ENCODE measurements at regions not wholly inside any gene's neighbourhood (a gene's known extent, or its start where the extent isn't known, plus 50 kb on each side); places are given as distances from the start of the nearest gene placed in this dataset.

- no peak for TF ChIP-seq POLR2A (IDR thresholded peaks at IDR 0.05)
- no peak for TF ChIP-seq CTCF (IDR thresholded peaks at IDR 0.05)
Observed at GRCh38 chr13:70424928-70425327, 316.7 kb upstream of the KLHL1 start.
